A549 (cell line): ENCODE measurements at regions not wholly inside any gene's neighbourhood (a gene's known extent, or its start where the extent isn't known, plus 50 kb on each side); places are given as distances from the start of the nearest gene placed in this dataset.
"Not testable (repeated sequence)": the region's sequence is repeated elsewhere in the genome, so short reads cannot be mapped to it uniquely, and the experiment has no call there.

ENCODE experiments used
- ATAC-seq, 2 experiments: fragments of 200-7000 bp in 1 of 2; fragments of >200 bp in 1 of 2; cut with Nextera tagmentation in 1 of 2; cut with Tn5 transposase in 1 of 2; 3 replicates each; pipeline versions ENCODE4 v1.8.0 to v1.9.1; 2018 to 2020; ENCODE audit warnings: mild to moderate bottlenecking in 1 of 2, moderate library complexity in 1 of 2
- CTCF ChIA-PET: fragments of 300-600 bp; sonication (Branson Sonifier 250); formaldehyde crosslinking; extraction: SDS; loops from one replicate; lab custom pipeline; 2021; ENCODE audit warnings: antibody characterized with exemption, inconsistent platforms; lab: Yijun Ruan, JAX
- POLR2A ChIA-PET: fragments of 350-600 bp; formaldehyde crosslinking; extraction: SDS; loops from one replicate; lab custom pipeline; 2021; ENCODE audit warnings: antibody characterized with exemption, inconsistent platforms; lab: Yijun Ruan, JAX
- DNase-seq, 2 experiments: peaks; one replicate each; pipeline versions ENCODE4 v3.0.0 to v3.0.0-alpha.2; 2011 to 2016; ENCODE audit warnings: low read depth in 1 of 2, low spot score in 1 of 2
- FAIRE-seq: peaks from 2 replicates; lab custom pipeline; 2011; peaks lifted over from hg19 to GRCh38; lab: Jason Lieb, UNC
- H3K27ac ChIP-seq, 2 experiments: fragments of >200 bp; sonication (Bioruptor Twin); formaldehyde crosslinking; 3 replicates each; pipeline ENCODE4 v1.5.1; 2016 to 2017
- H3K4me1 ChIP-seq: fragments of >200 bp; sonication (Bioruptor Twin); formaldehyde crosslinking; 3 replicates; pipeline ENCODE4 v1.6.1; 2016
- H3K4me2 ChIP-seq: fragments of >200 bp; sonication (Bioruptor Twin); formaldehyde crosslinking; 3 replicates; pipeline ENCODE4 v1.6.1; 2016
- H3K4me3 ChIP-seq: fragments of >200 bp; sonication (Bioruptor Twin); formaldehyde crosslinking; 3 replicates; pipeline ENCODE4 v1.5.1; 2016
- H3K9me3 ChIP-seq: fragments of >200 bp; sonication (Bioruptor Twin); formaldehyde crosslinking; 3 replicates; pipeline ENCODE4 v1.6.1; 2016
- CEBPB ChIP-seq, 2 experiments: fragments of >200 bp in 1 of 2; sonication (Bioruptor Twin) in 1 of 2; formaldehyde crosslinking in 1 of 2; IDR thresholded peaks; 2 replicates each; pipeline ENCODE4 v1.6.1; 2012 to 2016
- CHD2 ChIP-seq: fragments of 150-350 bp; IDR thresholded peaks from 2 replicates; pipeline ENCODE4 v1.6.1; 2014; ENCODE audit warnings: low read length; ENCODE audit not compliant: partially characterized antibody
- CHD4 ChIP-seq: fragments of 200-600 bp; sonication (generic); IDR thresholded peaks from 2 replicates; pipeline ENCODE4 v1.6.1; 2016; ENCODE audit warnings: antibody characterized with exemption, mild to moderate bottlenecking, borderline replicate concordance
- EP300 ChIP-seq, 2 experiments: fragments of >200 bp; sonication (Bioruptor Twin); formaldehyde crosslinking; IDR thresholded peaks; 2 replicates in 1 of 2; 3 replicates in 1 of 2; pipeline ENCODE4 v1.6.1; 2016 to 2017
- ESRRA ChIP-seq: fragments of 150-350 bp; IDR thresholded peaks from 2 replicates; pipeline ENCODE4 v1.6.1; 2014; ENCODE audit warnings: mild to moderate bottlenecking, low read length, borderline replicate concordance
- FOXS1 ChIP-seq: fragments of 250-450 bp; sonication (Bioruptor Pico); IDR thresholded peaks from 2 replicates; pipeline ENCODE4 v1.5.0; 2020; ENCODE audit warnings: mild to moderate bottlenecking, moderate library complexity
- HOXA7 ChIP-seq: fragments of 250-450 bp; sonication (Bioruptor Pico); IDR thresholded peaks from 2 replicates; pipeline ENCODE4 v1.5.0; 2020; ENCODE audit warnings: mild to moderate bottlenecking, moderate library complexity
- HOXB13 ChIP-seq: fragments of 250-450 bp; sonication (Bioruptor Pico); IDR thresholded peaks from 2 replicates; pipeline ENCODE4 v1.5.0; 2020; ENCODE audit warnings: low read depth, mild to moderate bottlenecking, moderate library complexity
- JUN ChIP-seq, 2 experiments: fragments of >200 bp; sonication (Bioruptor Twin); formaldehyde crosslinking; IDR thresholded peaks; 2 replicates in 1 of 2; 3 replicates in 1 of 2; pipeline ENCODE4 v1.6.1; 2016 to 2017
- JUNB ChIP-seq: fragments of >200 bp; sonication (Bioruptor Twin); formaldehyde crosslinking; IDR thresholded peaks from 2 replicates; pipeline ENCODE4 v1.6.1; 2016
- KDM1A ChIP-seq: fragments of 200-600 bp; sonication (generic); IDR thresholded peaks from 2 replicates; pipeline ENCODE4 v1.6.1; 2016; ENCODE audit warnings: low read depth, mild to moderate bottlenecking
- NFE2L2 ChIP-seq: fragments of 150-350 bp; conservative IDR thresholded peaks from 2 replicates; pipeline ENCODE4 v1.6.1; 2014; ENCODE audit warnings: low read length
- NR3C1 ChIP-seq: fragments of >200 bp; sonication (Bioruptor Twin); formaldehyde crosslinking; IDR thresholded peaks from 3 replicates; pipeline ENCODE4 v1.6.1; 2017
- RAD21 ChIP-seq, 2 experiments: fragments of >200 bp in 1 of 2; sonication (Bioruptor Twin) in 1 of 2; formaldehyde crosslinking in 1 of 2; IDR thresholded peaks in 1 of 2; conservative IDR thresholded peaks in 1 of 2; 2 replicates in 1 of 2; 3 replicates in 1 of 2; pipeline ENCODE4 v1.6.1; 2012 to 2018; ENCODE audit warnings: inconsistent platforms in 1 of 2
- RFX5 ChIP-seq: fragments of 450-650 bp; IDR thresholded peaks from 2 replicates; pipeline ENCODE4 v1.7.1; 2014; ENCODE audit warnings: antibody characterized with exemption, mild to moderate bottlenecking, moderate library complexity
- RNF2 ChIP-seq: fragments of 200-600 bp; sonication (generic); IDR thresholded peaks from 2 replicates; pipeline ENCODE4 v1.6.1; 2016; ENCODE audit warnings: low read depth, mild to moderate bottlenecking, antibody characterized with exemption, moderate library complexity, borderline replicate concordance
- SMC3 ChIP-seq: fragments of >200 bp; sonication (Bioruptor Twin); formaldehyde crosslinking; IDR thresholded peaks from 3 replicates; pipeline ENCODE4 v1.6.1; 2018; ENCODE audit warnings: inconsistent platforms
- ZFP36 ChIP-seq: fragments of 450-650 bp; IDR thresholded peaks from 2 replicates; pipeline ENCODE4 v1.6.1; 2014; ENCODE audit warnings: borderline replicate concordance; ENCODE audit not compliant: partially characterized antibody
- ZNF302 ChIP-seq: fragments of 250-450 bp; sonication (Bioruptor Pico); IDR thresholded peaks from 2 replicates; pipeline ENCODE4 v1.9.0; 2021; ENCODE audit warnings: inconsistent platforms, mild to moderate bottlenecking, moderate library complexity
- ZSCAN20 ChIP-seq: fragments of 250-450 bp; sonication (Bioruptor Pico); IDR thresholded peaks from 2 replicates; pipeline ENCODE4 v1.8.0; 2022; ENCODE audit warnings: mild to moderate bottlenecking, moderate library complexity
- WGBS: methylation state at CpG from one replicate; pipeline ENCODE4 v1.1.6; 2017; ENCODE audit errors: missing lambda C conversion rate; 5-methylcytosine and 5-hydroxymethylcytosine counted together
- TF ChIP-seq, protein P1 (sequence below): fragments of >200 bp; sonication (Bioruptor Twin); formaldehyde crosslinking; IDR thresholded peaks from 3 replicates; pipeline ENCODE4 v1.5.1; 2016

DNA sequence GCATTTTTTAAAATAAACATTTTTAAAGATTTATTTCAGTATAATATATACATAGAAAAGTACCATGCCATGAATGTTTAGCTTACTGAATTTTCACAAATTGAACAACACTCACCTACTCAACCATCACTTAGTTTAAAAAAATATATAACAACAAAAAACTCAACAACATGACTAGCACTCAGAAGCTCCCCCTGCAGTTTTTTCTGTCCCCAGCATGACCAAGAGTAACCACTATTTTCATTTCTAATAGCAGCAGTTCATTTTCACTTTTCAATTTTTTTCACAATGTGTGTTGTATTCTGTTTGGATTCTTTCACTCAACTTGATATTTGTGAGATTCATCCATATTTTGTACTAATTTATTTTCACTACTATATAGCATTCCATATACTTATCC lies 162.3 kb upstream of the POGK start:
- DNase-seq (no peak), FAIRE-seq (no peak), ATAC-seq (no peak)
- H3K4me1 ChIP-seq, result 0 out of 3 replicates have a peak, but pooled peaks cover 4% of the 10 kb centered on the region
- TF ChIP-seq NFE2L2 (no peak), JUN (IDR thresholded peaks at IDR 0.05) (no peak), RFX5 (no peak), CHD4 (no peak), FOXS1 (CRISPR knock-in tag) (no peak), SMC3 (no peak), KDM1A (no peak), ZFP36 (no peak), ZNF302 (CRISPR knock-in tag) (no peak), HOXA7 (CRISPR knock-in tag) (no peak), HOXB13 (CRISPR knock-in tag) (no peak), ESRRA (no peak)
- POLR2A ChIA-PET, result no interaction called here
- no peak overlapping the region for H3K4me3 ChIP-seq
- CTCF ChIA-PET, result no interaction called here
- H3K27ac ChIP-seq, result no peak overlapping the region
- H3K9me3 ChIP-seq, result no peaks in the 10 kb centered on the region
- H3K4me2 ChIP-seq, result no peak overlapping the region

DNA sequence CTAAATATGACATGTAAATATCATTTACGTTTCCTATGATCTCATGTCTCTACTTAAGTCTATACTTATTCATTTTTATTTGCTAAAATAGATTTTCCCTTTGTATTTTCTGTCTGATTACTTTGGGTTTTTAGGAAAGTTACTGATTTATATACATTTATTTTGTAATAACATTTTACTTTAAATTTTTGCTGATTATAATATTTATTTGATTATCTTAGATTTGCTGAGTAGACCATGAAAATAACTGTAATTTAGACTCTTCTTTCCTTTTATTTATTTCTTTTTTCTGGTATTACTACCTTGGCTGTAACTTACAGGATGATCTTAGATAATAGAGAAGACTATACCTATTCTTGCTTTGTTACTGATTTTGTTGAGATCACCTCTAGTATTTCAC lies 159.9 kb upstream of the POGK start:
- FAIRE-seq, result no peak
- 4% methylated on average over 1 of the region's 1 CpG for WGBS
- POLR2A ChIA-PET, result no interaction called here

DNA sequence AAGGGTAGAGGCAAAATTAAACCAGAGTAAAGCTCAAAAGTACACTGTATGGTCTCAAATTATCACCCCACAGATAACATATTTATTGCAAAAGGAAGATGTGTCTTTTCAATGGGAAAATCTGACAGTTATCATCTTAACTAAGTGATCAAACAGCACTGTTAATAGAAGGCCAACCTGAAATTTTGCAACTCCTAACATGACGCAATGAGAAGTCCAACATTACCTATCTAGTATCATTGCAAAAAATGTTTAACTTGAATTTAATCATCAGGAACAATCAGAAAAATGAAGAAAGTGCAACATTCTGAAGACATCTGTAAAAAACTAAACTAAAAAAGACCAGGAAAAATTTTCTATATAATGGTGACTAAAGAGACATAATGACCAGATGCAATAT lies 156.7 kb upstream of the POGK start:
- FAIRE-seq, result no peak
- TF ChIP-seq HOXB13 (CRISPR knock-in tag), result no peak
- no peak for TF ChIP-seq EP300 (IDR thresholded peaks at IDR 0.05)

More for the DNA sequence above, 159.9 kb upstream of the POGK start:
- CTCF ChIA-PET, result no interaction called here
- Histone ChIP-seq H3K9me3 (no peaks in the 10 kb centered on the region), H3K4me2 (no peak overlapping the region), H3K4me1 (0 out of 3 replicates have a peak, but pooled peaks cover 4% of the 10 kb centered on the region), H3K27ac (no peak overlapping the region), H3K4me3 (no peak overlapping the region)
- DNase-seq, result no peak
- TF ChIP-seq RAD21 (conservative IDR thresholded peaks at IDR 0.05 in 1 of 2, IDR thresholded peaks at IDR 0.05 in 1 of 2), result no peak
- TF ChIP-seq FOXS1 (CRISPR knock-in tag), result no peak
- TF ChIP-seq CHD4, result no peak
- TF ChIP-seq, protein P1, sequence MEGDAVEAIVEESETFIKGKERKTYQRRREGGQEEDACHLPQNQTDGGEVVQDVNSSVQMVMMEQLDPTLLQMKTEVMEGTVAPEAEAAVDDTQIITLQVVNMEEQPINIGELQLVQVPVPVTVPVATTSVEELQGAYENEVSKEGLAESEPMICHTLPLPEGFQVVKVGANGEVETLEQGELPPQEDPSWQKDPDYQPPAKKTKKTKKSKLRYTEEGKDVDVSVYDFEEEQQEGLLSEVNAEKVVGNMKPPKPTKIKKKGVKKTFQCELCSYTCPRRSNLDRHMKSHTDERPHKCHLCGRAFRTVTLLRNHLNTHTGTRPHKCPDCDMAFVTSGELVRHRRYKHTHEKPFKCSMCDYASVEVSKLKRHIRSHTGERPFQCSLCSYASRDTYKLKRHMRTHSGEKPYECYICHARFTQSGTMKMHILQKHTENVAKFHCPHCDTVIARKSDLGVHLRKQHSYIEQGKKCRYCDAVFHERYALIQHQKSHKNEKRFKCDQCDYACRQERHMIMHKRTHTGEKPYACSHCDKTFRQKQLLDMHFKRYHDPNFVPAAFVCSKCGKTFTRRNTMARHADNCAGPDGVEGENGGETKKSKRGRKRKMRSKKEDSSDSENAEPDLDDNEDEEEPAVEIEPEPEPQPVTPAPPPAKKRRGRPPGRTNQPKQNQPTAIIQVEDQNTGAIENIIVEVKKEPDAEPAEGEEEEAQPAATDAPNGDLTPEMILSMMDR, result no peak
- no peak for TF ChIP-seq ZSCAN20
- ATAC-seq, result no peak

DNA sequence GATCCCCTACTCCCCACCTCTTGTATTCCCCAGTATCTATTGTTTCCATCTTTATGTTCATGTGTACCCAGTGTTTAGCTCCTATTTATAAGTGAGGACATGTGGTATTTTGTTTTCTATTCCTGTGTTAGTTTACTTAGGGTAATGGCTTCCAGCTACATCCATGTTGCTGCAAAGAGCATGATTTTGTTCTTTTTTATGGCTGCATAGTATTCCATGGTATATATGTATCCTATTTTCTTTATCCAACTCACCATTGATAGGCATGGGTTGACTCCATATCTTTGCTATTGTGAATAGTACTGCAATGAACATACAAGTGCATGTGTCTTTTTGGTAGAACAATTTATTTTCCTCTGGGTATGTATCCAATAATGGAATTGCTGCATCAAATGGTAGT lies 154.6 kb upstream of the POGK start:
- POLR2A ChIA-PET, FAIRE-seq, DNase-seq, H3K4me1 ChIP-seq, H3K4me3 ChIP-seq, H3K27ac ChIP-seq, H3K9me3 ChIP-seq, ATAC-seq, H3K4me2 ChIP-seq: not testable (repeated sequence)
- CTCF ChIA-PET, result interaction anchor here (0.6 kb wide), 1 partner anchor 18 kb away, joined by 3 read pairs; no protein-coding TSS in a partner anchor

More for the DNA sequence above, 156.7 kb upstream of the POGK start:
- no peak overlapping the region for H3K4me3 ChIP-seq
- CTCF ChIA-PET, result no interaction called here
- ATAC-seq (no peak), DNase-seq (no peak)
- H3K4me2 ChIP-seq, result no peak overlapping the region
- no peaks in the 10 kb centered on the region for H3K4me1 ChIP-seq
- WGBS, result 82% methylated on average over 1 of the region's 1 CpG
- no peak overlapping the region for H3K27ac ChIP-seq
- POLR2A ChIA-PET, result no interaction called here
- H3K9me3 ChIP-seq, result no peaks in the 10 kb centered on the region

DNA sequence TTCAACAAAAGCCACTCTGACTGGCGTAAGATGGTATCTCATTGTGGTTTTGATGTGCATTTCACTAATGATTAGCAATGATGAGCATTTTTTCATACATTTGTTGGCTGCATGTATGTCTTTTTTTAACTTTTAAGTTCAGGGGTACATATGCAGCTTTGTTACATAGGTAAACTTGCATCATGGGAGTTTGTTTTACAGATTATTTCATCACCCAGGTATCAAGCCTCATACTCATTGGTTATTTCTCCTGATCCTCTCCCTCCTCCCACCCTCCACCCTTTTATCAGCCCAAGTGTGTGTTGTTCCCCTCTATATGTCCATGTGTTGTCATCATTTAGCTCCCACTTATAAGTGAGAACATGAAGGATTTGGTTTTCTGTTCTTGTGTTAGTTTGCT lies 154.1 kb upstream of the POGK start:
- no peak for TF ChIP-seq JUN (IDR thresholded peaks at IDR 0.05)
- no peak for TF ChIP-seq NR3C1
- no peak for TF ChIP-seq RNF2
- no peak for TF ChIP-seq CEBPB (IDR thresholded peaks at IDR 0.05)
- no peak for TF ChIP-seq CHD2
- TF ChIP-seq JUNB, result no peak
- Histone ChIP-seq H3K4me1 (no peaks in the 10 kb centered on the region), H3K9me3 (no peaks in the 10 kb centered on the region), H3K27ac (no peak overlapping the region), H3K4me3 (no peak overlapping the region), H3K4me2 (no peak overlapping the region)
- no peak for FAIRE-seq
- POLR2A ChIA-PET, result no interaction called here
- 0% methylated on average over 1 of the region's 1 CpG for WGBS
- no peak for DNase-seq
- CTCF ChIA-PET, result no interaction called here
- ATAC-seq, result no peak

DNA sequence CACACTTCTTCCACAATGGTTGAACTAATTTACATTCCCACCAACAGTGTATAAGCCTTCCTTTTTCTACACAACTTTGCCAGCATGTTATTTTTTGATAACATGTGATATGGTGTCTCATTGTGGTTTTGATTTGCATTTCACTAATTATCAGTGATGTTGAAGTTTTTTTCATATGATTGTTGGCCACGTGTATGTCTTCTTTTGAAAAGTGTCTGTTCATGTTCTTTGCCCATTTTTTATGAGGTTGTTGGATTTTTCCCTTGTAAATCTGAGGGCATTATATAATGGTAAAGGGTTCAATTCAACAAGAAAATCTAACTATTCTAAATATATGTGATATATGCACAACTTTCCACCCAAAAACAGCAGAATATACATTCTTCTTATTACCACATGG lies 153.4 kb upstream of the POGK start:
- FAIRE-seq, ATAC-seq, H3K4me1 ChIP-seq, H3K9me3 ChIP-seq, H3K27ac ChIP-seq, DNase-seq, POLR2A ChIA-PET, H3K4me2 ChIP-seq, H3K4me3 ChIP-seq, CTCF ChIA-PET: not testable (repeated sequence)
- WGBS, result 2% methylated on average over 1 of the region's 1 CpG

DNA sequence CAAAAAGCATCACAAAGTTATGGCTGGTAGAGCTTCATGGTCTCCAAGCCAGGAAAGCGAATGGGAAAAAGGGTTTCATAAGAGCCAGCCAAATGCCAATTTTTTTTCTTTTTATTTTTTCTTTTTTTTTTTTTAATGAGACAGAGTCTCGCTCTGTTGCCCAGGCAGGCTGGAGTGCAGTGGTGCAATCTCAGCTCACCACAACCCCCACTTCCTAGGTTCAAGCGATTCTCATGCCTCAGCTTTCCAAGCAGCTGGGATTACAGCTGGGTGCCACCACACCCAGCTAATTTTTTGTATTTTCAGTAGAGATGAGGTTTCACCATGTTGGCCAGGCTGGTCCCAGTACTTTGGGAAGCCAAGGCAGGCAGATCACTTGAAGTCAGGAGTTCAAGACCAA lies 148.7 kb upstream of the POGK start:
- H3K9me3 ChIP-seq, CTCF ChIA-PET, H3K4me3 ChIP-seq, DNase-seq, ATAC-seq, H3K4me1 ChIP-seq, POLR2A ChIA-PET, H3K4me2 ChIP-seq, FAIRE-seq, H3K27ac ChIP-seq: not testable (repeated sequence)
- WGBS, result 2% methylated on average over 3 of the region's 3 CpGs
